Right lobe of liver (tissue), 4 donors: ENCODE measurements at regions not wholly inside any gene's neighbourhood (a gene's known extent, or its start where the extent isn't known, plus 50 kb on each side); places are given as distances from the start of the nearest gene placed in this dataset.

Experiments used
- CTCF ChIP-seq, 4 donors: fragments of 200-600 bp in 3 of 4; fragments of 450-650 bp in 1 of 4; IDR thresholded peaks; one replicate each; pipeline versions ENCODE4 v1.5.1 to v1.8.0; 2016 to 2022; ENCODE audit warnings: antibody characterized with exemption in 4 of 4, mild to moderate bottlenecking in 2 of 4
- POLR2A ChIP-seq: fragments of 450-650 bp; IDR thresholded peaks from one replicate; pipeline ENCODE4 v1.6.1; 2017; ENCODE audit warnings: antibody characterized with exemption, mild to moderate bottlenecking
- donor health status: DM: no; HTN: no; CAD: no.
- donor health status: DM: no; HTN: no; CAD: no.
- donor health status: DM: no; HTN: yes; CAD: no.

GRCh38 chr9:12955510-12956163 lies 180.8 kb downstream of the LURAP1L start:
- no peak for TF ChIP-seq POLR2A
- no peak for TF ChIP-seq CTCF (IDR thresholded peaks at IDR 0.05)
